ENCODE measurements at regions not wholly inside any gene's neighbourhood (a gene's known extent, or its start where the extent isn't known, plus 50 kb on each side); places are given as distances from the start of the nearest gene placed in this dataset.
A peak's percentile ranks its signal among the peaks of the same experiment; 100 is the strongest.
"Not testable (repeated sequence)": the region's sequence is repeated elsewhere in the genome, so short reads cannot be mapped to it uniquely, and the experiment has no call there.

GRCh38 chrX:2640436-2641150 lies 50.5 kb upstream of the CD99 start:
- CTCF ChIA-PET, result no interaction called here

GRCh38 chrX:2638279-2638678 lies 52.8 kb upstream of the CD99 start:
- Mint-ChIP-seq H3K36me3 (ENCODE audit: low read depth) (peaks cover 19% of the 10 kb centered on the region), H3K27ac (no peak overlapping the region), H3K4me1 (peaks cover 12% of the 10 kb centered on the region), H3K4me3 (no peak overlapping the region), H3K27me3 (no peaks in the 10 kb centered on the region), H3K9me3 (no peaks in the 10 kb centered on the region)
- peak; percentile 32 for DNase-seq
- ChIA-PET POLR2A (no interaction called here), CTCF (no interaction called here)

More at GRCh38 chrX:2640436-2641150, 50.5 kb upstream of the CD99 start:
- no peak for DNase-seq
- Mint-ChIP-seq H3K36me3 (ENCODE audit: low read depth) (peaks cover 19% of the 10 kb centered on the region), H3K27me3 (no peaks in the 10 kb centered on the region), H3K4me1 (peaks cover 12% of the 10 kb centered on the region), H3K4me3 (no peak overlapping the region), H3K9me3 (no peaks in the 10 kb centered on the region), H3K27ac (no peak overlapping the region)
- POLR2A ChIA-PET, result no interaction called here

- DNase-seq, result no peak
- ChIA-PET POLR2A (no interaction called here), CTCF (no interaction called here)
- Mint-ChIP-seq H3K36me3 (ENCODE audit: low read depth) (peaks cover 46% of the 10 kb centered on the region), H3K27me3 (no peaks in the 10 kb centered on the region), H3K9me3 (peaks cover 25% of the 10 kb centered on the region), H3K4me1 (peaks cover 34% of the 10 kb centered on the region), H3K27ac (no peak overlapping the region), H3K4me3 (no peak overlapping the region)
Observed at GRCh38 chrX:2635342-2635741, 55.8 kb upstream of the CD99 start.

- H3K27ac Mint-ChIP-seq, result no peak overlapping the region
- peaks cover 43% of the 10 kb centered on the region for H3K9me3 Mint-ChIP-seq
- ChIA-PET POLR2A (no interaction called here), CTCF (no interaction called here)
- DNase-seq, result no peak
- peaks cover 49% of the 10 kb centered on the region for H3K4me1 Mint-ChIP-seq
- H3K36me3 Mint-ChIP-seq (ENCODE audit: low read depth), result peaks cover 55% of the 10 kb centered on the region
- H3K4me3 Mint-ChIP-seq, result no peak overlapping the region
- no peaks in the 10 kb centered on the region for H3K27me3 Mint-ChIP-seq
Observed at GRCh38 chrX:2632533-2633504, 58.3 kb upstream of the CD99 start.

- Mint-ChIP-seq H3K9me3 (peaks cover 43% of the 10 kb centered on the region), H3K27me3 (no peaks in the 10 kb centered on the region), H3K27ac (peak overlapping the region; percentile 93), H3K36me3 (ENCODE audit: low read depth) (peaks cover 63% of the 10 kb centered on the region), H3K4me3 (no peak overlapping the region), H3K4me1 (peaks cover 54% of the 10 kb centered on the region)
- POLR2A ChIA-PET, result no interaction called here
- DNase-seq, result no peak
- CTCF ChIA-PET, result no interaction called here
Observed at GRCh38 chrX:2631743-2632532, 59.2 kb upstream of the CD99 start.

- H3K36me3 Mint-ChIP-seq (ENCODE audit: low read depth), result peaks cover 67% of the 10 kb centered on the region
- H3K4me3 Mint-ChIP-seq, CTCF ChIA-PET, POLR2A ChIA-PET, H3K27me3 Mint-ChIP-seq: not testable (repeated sequence)
- DNase-seq, result peak; percentile 21
- peaks cover 57% of the 10 kb centered on the region for H3K4me1 Mint-ChIP-seq
- peak overlapping the region; percentile 93 for H3K27ac Mint-ChIP-seq
- H3K9me3 Mint-ChIP-seq, result peaks cover 43% of the 10 kb centered on the region
Observed at GRCh38 chrX:2630935-2631742, 60.0 kb upstream of the CD99 start.

GRCh38 chrX:2630008-2630934 lies 60.8 kb upstream of the CD99 start:
- Mint-ChIP-seq H3K4me3 (peak overlapping the region; percentile 16), H3K36me3 (ENCODE audit: low read depth) (peaks cover 70% of the 10 kb centered on the region), H3K27ac (peak overlapping the region; percentile 93), H3K9me3 (peaks cover 43% of the 10 kb centered on the region), H3K4me1 (peaks cover 57% of the 10 kb centered on the region)
- H3K27me3 Mint-ChIP-seq, CTCF ChIA-PET, POLR2A ChIA-PET: not testable (repeated sequence)
- peak; percentile 54 for DNase-seq

GRCh38 chrX:2629316-2630007 lies 61.6 kb upstream of the CD99 start:
- no peaks in the 10 kb centered on the region for H3K27me3 Mint-ChIP-seq
- H3K27ac Mint-ChIP-seq, result peak overlapping the region; percentile 93
- ChIA-PET POLR2A (no interaction called here), CTCF (no interaction called here)
- peaks cover 72% of the 10 kb centered on the region for H3K36me3 Mint-ChIP-seq (ENCODE audit: low read depth)
- DNase-seq, result no peak
- H3K4me3 Mint-ChIP-seq, result no peak overlapping the region
- peaks cover 57% of the 10 kb centered on the region for H3K4me1 Mint-ChIP-seq
- H3K9me3 Mint-ChIP-seq, result peaks cover 43% of the 10 kb centered on the region

GRCh38 chrX:2628751-2629315 lies 62.3 kb upstream of the CD99 start:
- H3K4me1 Mint-ChIP-seq, result peaks cover 57% of the 10 kb centered on the region
- H3K27ac Mint-ChIP-seq, result peak overlapping the region; percentile 93
- peaks cover 43% of the 10 kb centered on the region for H3K9me3 Mint-ChIP-seq
- H3K4me3 Mint-ChIP-seq, result no peak overlapping the region
- no peaks in the 10 kb centered on the region for H3K27me3 Mint-ChIP-seq
- peaks cover 72% of the 10 kb centered on the region for H3K36me3 Mint-ChIP-seq (ENCODE audit: low read depth)
- DNase-seq, result peak; percentile 37
- ChIA-PET POLR2A (no interaction called here), CTCF (no interaction called here)

GRCh38 chrX:2627272-2627867 lies 63.7 kb upstream of the CD99 start:
- H3K27me3 Mint-ChIP-seq, result no peaks in the 10 kb centered on the region
- H3K4me1 Mint-ChIP-seq, result peaks cover 52% of the 10 kb centered on the region
- H3K4me3 Mint-ChIP-seq, result no peak overlapping the region
- H3K36me3 Mint-ChIP-seq (ENCODE audit: low read depth), result peaks cover 75% of the 10 kb centered on the region
- POLR2A ChIA-PET, result no interaction called here
- CTCF ChIA-PET, result no interaction called here
- DNase-seq, result peak; percentile 65
- peaks cover 38% of the 10 kb centered on the region for H3K9me3 Mint-ChIP-seq
- no peak overlapping the region for H3K27ac Mint-ChIP-seq

- H3K9me3 Mint-ChIP-seq, result peaks cover 33% of the 10 kb centered on the region
- H3K36me3 Mint-ChIP-seq (ENCODE audit: low read depth), result peaks cover 70% of the 10 kb centered on the region
- POLR2A ChIA-PET, result no interaction called here
- no peaks in the 10 kb centered on the region for H3K27me3 Mint-ChIP-seq
- H3K27ac Mint-ChIP-seq, result no peak overlapping the region
- CTCF ChIA-PET, result no interaction called here
- peaks cover 47% of the 10 kb centered on the region for H3K4me1 Mint-ChIP-seq
- DNase-seq, result no peak
- H3K4me3 Mint-ChIP-seq, result no peak overlapping the region
Observed at GRCh38 chrX:2626750-2627149, 64.3 kb upstream of the CD99 start.
